ENCODE measurements at regions not wholly inside any gene's neighbourhood (a gene's known extent, or its start where the extent isn't known, plus 50 kb on each side); places are given as distances from the start of the nearest gene placed in this dataset.

GRCh38 chr16:60110531-60110930, 1376.4 kb upstream of the GOT2 start:
- TF ChIP-seq EZH2phosphoT487 (IDR thresholded peaks at IDR 0.05; ENCODE audit: low read length) (no peak), CTCF (IDR thresholded peaks at IDR 0.05; ENCODE audit: low read length) (no peak), EZH2 (optimal IDR thresholded peaks at IDR 0.05; ENCODE audit: low read depth, low read length) (no peak)
